GM21786 (cell line): ENCODE measurements at regions not wholly inside any gene's neighbourhood (a gene's known extent, or its start where the extent isn't known, plus 50 kb on each side); places are given as distances from the start of the nearest gene placed in this dataset.
A peak's percentile ranks its signal among the peaks of the same experiment; 100 is the strongest.
"Not testable (repeated sequence)": the region's sequence is repeated elsewhere in the genome, so short reads cannot be mapped to it uniquely, and the experiment has no call there.

ENCODE experiments used
- ATAC-seq: cut with Tn5 transposase; IDR thresholded peaks from one replicate; pipeline ENCODE4 v1.9.1; 2021; ENCODE audit not compliant: unreplicated experiment

DNA sequence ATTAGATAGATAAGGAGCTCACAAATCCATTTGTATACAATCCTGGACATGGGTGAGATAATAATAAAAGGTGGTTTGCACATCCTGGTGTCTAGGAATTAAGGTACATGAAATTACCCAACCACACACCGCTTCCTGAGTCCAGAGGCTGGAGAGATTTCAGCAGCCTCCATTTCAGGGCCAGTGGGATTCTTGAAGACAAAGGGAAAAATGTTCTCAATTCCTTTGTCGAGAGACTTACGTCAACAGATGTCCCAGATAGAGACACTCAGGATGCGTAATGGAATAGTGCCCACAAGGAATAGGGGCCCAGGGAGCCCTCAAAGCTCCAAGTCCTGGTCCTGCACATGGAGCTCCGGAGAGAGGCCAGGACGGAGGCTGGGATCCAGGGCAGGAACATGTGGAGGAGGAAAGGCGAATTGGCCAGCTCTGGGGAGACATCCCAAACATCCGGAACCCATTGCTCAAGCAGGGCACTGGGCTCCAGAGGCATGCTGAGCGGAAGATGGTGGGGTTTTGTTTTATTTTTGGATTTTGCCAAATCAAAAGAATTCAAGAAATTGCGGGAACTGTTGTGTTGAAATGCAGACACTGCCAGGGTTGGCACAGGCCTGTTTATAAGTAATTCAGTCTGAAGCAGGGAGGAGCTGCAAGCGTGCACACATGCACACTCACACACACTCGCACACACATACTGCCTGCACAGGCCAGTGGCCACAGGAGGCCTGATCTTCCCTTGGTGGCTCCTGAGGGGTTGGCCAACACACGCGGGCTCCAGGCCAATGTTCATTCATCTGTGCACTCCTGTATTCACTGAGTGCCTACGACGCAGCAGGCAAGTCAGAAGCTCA, 97.2 kb downstream of the NOG start:
- ATAC-seq, result no peak

DNA sequence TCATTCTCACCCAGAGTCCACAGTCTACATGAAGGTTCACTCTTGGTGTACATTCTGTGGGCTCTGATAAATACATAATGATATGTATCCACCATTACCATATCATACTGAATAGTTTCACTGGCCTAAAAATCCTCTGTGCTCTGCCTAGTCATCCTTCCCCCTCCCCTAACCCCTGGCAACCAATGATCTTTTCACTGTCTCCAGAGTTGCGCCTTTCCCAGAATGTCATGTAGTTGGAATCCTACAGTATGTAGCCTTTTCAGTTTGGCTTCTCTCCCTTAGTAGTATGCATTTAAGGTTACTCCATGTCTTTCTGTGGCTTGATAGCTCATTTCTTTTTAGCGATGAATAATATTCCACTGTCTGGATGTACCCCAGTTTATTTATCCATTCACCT, 101.3 kb downstream of the NOG start:
- no peak for ATAC-seq

- ATAC-seq, result no peak
These were observed 103.7 kb downstream of the NOG start for GRCh38 chr17:56697190-56697589.

DNA sequence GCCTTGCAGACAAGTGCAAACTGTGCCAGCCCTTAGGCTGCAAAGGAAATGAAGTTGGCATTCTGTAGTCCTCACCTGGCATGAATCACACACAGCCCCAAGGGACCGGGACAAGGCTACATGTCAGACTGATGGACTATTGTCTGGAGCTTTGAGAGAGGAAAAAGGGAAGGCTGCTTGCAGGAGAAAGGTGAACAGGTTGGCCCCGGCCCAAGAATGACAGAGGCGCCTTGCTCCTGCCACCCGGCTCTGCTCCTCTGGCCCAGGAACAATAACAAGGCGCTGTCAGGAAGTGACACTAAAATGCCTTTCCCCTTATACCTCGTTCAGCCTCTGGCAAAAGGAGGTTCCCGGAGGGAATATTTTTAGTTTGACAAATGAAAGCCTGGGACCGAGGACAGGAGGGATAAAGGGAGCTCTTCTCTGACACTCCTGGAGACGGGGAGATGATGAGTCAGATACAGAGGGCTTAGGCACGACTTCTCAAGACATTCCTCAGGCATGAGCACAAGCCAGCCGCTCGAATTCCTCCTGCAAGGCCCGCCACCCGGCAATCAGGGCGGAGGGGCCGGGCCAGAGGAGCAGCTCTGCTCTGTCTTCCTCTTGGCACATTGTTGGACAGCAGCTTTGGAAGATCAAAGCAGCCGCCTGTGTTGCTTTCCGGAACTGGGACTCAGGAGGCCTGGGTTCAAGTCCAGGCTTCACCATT, 105.8 kb downstream of the NOG start:
- ATAC-seq, result no peak

- no peak for ATAC-seq
These were observed 107.5 kb downstream of the NOG start for GRCh38 chr17:56700919-56701420.

DNA sequence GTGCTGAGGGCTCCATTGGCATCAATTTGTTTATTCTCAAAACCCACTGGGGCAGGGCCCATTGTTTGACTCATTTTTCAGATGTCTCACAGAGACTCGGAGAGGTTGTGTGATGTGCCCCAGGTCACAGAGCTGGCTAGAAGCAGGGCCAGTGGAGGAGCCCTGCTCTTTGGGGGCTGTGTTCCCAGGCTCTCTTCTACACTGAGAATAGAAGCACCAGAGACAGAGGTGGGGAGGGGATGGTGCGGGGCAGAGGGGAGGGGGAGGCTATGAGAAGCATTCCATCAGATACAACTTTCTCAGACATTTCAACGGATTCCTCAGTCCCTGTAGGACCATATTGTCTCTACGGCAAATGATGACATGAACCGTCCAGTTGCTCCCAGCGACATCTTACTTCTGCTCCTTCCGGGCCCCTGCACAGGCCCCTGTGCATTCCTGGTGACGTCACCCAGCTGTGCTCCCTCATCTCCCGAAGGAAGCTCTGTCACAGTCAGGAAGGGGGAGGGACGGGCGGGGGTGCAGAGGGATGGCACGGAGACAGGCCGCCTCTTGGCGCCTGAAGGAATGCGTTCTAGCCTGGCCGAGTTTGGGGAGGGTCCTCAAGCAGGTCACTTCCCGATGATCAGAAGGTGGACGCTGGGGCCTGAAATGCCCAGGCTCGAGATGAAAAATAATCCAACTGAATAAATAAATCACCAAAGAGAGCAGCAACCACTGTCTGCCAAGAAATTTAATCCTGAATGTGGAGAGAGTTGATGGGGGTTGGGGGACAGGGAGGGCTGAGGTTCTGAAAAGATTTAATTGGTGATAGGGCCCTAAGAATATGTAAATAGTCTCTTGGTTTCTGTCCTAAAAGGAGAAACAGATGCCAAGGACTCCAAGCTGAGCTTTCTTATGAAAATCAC, 114.1 kb downstream of the NOG start:
- ATAC-seq, result no peak

DNA sequence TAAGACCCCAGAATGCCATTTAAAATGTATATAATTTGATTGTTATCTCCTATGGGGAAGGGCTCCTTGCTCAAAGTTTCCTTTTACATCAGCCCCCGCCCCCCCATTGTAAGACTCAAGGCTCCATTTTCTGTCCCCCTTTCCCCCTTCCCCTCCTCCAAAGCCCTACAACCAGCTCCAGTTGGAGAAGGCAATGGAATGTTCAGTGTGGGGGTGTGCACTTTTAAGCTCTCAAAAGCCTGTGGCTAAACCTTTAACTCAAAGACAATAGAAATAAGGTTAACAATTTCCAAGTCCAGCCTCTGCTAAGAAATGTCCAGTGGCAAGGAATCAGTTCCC, 114.7 kb downstream of the NOG start:
- ATAC-seq, result no peak

GRCh38 chr17:56708670-56709410, 115.3 kb downstream of the NOG start:
- no peak for ATAC-seq

GRCh38 chr17:56710986-56711385, 117.5 kb downstream of the NOG start:
- ATAC-seq, result no peak

DNA sequence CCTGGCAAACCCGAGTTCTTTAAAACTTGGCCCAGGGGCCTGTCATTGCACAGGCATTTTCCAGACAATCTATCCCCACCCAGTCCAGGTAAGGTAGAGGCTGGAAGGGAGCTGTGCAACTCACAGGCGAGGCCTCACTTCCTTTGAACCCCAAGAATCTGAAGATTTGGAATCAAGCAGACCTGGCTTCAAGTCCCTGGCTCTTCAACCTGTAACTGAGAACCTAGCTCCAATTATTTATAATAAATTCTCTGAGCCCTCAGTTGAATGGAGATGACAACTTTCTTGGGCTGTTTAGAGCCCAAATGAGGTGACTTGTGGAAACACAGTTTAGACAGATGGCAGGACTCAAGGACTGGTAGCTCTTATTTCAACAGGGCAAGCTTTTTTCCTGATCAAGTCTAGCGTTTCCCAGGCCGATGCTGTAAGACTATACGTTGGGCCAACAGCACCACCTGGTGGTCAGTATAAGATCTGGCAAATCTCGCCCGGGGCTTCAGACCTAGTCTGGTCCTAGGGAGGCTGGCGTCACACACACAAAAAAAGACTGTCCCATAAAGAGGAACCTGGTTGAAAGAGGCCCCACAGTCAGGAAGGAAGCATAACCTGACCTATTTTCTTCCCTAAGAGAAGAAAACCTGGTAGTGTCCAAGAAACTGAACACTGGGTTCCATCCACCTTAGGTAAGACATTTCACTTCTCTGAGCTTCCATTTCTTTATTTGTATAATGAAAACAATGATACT, 117.9 kb downstream of the C17orf67 start:
- peak; percentile 91 for ATAC-seq

GRCh38 chr17:56717471-56717870, 116.2 kb downstream of the C17orf67 start:
- no peak for ATAC-seq

GRCh38 chr17:56718515-56718914, 115.2 kb downstream of the C17orf67 start:
- no peak for ATAC-seq

GRCh38 chr17:56723421-56723820, 110.3 kb downstream of the C17orf67 start:
- ATAC-seq, result no peak

GRCh38 chr17:56724664-56725063, 109.1 kb downstream of the C17orf67 start:
- no peak for ATAC-seq

- ATAC-seq, result no peak
These were observed 108.6 kb downstream of the C17orf67 start for GRCh38 chr17:56725144-56725543.

GRCh38 chr17:56727876-56728617, 105.7 kb downstream of the C17orf67 start:
- no peak for ATAC-seq

DNA sequence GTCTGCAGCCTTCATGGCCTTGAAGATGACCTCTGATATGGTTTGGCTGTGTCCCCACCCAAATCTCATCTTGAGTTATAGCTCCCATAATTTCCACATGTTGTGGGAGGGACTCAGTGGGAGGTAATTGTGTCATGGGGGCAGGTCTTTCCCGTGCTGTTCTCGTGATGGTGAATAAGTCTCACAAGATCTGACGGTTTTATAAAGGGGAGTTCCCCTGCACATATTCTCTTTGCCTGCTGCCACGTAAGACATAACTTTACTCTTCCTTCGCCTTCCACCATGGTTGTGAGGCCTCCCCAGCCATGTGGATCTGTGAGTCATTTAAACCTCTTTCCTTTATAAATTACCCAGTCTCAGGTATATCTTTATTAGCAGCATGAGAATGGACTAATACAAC, 102.6 kb downstream of the C17orf67 start:
- not testable (repeated sequence) for ATAC-seq

- no peak for ATAC-seq
These were observed 99.9 kb downstream of the C17orf67 start for GRCh38 chr17:56733833-56734232.

DNA sequence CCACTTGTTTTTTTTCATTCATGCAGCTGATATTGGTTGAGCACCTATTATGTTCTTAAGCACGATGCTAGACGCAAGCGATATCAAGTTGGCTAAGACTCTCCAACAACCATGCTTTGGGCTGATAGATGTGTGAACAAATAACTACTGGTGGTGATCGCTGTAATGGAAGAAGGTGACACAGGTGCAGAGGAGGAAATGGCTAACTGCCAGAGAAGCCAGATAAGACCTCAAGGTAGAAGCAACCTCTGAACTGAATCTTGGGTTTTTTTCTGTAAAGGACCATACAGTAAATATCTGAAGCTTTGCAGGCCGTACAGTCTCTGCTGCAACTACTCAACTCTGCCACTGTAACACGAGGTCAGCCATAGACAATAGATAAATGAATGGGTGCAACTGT, 97.9 kb downstream of the C17orf67 start:
- no peak for ATAC-seq
